Epithelial cell of proximal tubule (primary cell): ENCODE measurements at regions not wholly inside any gene's neighbourhood (a gene's known extent, or its start where the extent isn't known, plus 50 kb on each side); places are given as distances from the start of the nearest gene placed in this dataset.

Source experiments
- DNase-seq: peaks from one replicate; pipeline ENCODE4 v3.0.0-alpha.2; 2011; ENCODE audit warnings: low read depth
- H3K4me3 ChIP-seq: 2 replicates; pipeline ENCODE4 v1.5.1; 2011; ENCODE audit warnings: low read depth, mild to moderate bottlenecking, low read length
- TF ChIP-seq, protein P1 (sequence below): conservative IDR thresholded peaks from 2 replicates; pipeline ENCODE4 v1.5.1; 2012; ENCODE audit warnings: low read depth, mild to moderate bottlenecking, low read length

DNA sequence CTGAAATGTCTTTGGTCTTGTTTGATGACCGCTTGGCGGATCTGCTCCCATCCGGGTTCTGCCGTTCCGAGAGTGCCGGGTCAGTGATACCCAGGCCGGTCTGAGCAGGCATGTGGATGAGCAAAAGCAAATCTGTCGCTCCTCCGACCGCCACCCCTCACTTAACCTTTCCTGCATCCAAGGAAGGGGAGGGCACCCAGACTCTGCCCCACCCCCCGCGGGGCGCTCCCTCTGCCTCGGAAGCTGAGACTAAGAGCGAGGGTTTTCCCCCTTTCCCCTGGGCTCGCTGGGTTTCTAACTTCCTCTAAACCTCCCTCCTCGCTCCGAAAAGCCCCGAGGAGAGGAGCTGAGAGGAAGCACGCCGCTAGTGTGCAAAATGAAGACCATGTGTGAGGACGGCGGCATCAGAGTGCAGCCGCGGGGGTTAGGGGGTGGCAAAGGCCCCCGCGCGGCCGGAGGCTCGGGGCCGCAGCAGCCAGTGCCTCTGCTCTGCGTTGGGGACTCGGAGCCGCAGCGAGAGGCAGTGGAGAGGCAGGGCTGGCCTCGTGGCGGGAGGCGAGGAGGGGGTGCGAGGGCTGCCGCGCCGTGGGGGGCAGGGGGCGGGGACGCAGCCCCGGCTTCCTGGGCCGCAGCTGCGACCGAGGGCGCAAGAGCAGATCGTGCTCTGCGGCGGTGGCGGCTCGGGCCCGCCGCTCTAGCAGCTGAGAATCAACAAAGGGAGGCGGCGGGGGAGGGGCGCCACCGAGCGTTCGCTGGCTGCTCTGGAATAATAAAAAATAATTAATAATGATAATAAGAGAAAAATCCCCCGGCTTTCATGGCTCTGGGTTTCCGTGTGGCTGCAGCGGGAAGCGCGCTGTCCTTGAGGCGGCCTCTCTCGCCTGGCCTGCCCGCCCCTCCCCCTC lies 55.8 kb upstream of the BCOR start:
- DNase-seq = no peak
- H3K4me3 ChIP-seq = peak overlapping the region; percentile 51
- TF ChIP-seq, protein P1, sequence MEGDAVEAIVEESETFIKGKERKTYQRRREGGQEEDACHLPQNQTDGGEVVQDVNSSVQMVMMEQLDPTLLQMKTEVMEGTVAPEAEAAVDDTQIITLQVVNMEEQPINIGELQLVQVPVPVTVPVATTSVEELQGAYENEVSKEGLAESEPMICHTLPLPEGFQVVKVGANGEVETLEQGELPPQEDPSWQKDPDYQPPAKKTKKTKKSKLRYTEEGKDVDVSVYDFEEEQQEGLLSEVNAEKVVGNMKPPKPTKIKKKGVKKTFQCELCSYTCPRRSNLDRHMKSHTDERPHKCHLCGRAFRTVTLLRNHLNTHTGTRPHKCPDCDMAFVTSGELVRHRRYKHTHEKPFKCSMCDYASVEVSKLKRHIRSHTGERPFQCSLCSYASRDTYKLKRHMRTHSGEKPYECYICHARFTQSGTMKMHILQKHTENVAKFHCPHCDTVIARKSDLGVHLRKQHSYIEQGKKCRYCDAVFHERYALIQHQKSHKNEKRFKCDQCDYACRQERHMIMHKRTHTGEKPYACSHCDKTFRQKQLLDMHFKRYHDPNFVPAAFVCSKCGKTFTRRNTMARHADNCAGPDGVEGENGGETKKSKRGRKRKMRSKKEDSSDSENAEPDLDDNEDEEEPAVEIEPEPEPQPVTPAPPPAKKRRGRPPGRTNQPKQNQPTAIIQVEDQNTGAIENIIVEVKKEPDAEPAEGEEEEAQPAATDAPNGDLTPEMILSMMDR = no peak

DNA sequence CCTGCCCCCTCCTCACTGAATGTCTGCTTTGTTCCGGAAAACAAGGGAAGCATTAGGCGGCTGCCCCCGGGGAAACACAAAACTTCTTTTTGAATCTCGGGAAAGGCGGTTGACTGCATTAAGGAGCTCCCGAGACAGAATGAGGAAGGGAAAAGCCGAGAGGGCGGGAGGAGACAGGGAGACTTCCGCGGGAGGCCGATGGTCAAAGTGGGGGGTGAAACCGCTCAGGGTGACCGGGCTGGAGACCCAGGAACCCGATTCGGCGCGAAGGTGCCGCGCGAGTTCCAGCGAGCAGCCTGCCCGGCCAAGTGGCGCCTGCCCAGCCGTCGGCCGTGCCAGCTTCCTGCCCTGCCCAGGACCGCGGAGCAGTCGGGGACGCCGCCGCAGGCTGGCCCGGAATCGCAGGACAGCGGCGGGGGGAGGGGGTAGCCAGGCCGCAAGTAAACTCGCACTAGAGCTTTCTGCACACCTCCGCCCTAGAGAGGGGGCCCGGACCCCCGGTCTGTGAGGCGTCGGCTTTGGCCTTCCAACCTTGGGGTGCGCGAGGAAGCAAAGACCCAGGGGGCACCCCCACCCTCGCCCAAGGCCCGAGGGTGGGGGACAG lies 55.1 kb upstream of the BCOR start:
- DNase-seq = no peak

DNA sequence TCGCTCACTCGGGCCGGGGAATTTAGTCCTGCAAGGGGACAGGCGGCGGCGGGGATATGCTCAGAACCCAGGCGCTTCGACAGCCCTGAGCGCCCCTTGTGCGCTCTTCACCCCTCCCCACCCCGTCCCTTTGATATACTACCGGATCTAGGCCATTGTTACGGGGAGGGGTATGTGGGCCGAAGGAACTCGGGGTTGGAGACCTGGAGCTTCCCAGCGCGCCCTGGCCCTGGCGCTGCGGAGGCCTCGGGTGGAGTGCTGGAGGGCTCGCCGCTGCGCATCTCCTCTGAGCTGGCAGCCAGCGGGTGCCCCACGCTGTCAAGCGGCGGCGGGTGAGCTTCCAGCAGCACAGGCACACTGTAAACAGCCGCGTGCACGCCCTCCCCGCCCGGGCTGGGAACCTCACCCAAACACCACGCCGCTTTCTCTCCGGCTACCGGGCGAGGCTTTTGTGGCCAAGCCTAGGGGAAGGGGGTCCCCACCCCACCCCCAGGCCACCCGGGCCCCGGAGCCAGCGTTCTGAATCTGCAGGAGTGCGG lies 54.5 kb upstream of the BCOR start:
- no peak for DNase-seq
- TF ChIP-seq, protein P1 = no peak
- H3K4me3 ChIP-seq = peak overlapping the region; percentile 51

More for the DNA sequence above, 55.1 kb upstream of the BCOR start:
- H3K4me3 ChIP-seq = peak overlapping the region; percentile 51
- TF ChIP-seq, protein P1 = no peak

DNA sequence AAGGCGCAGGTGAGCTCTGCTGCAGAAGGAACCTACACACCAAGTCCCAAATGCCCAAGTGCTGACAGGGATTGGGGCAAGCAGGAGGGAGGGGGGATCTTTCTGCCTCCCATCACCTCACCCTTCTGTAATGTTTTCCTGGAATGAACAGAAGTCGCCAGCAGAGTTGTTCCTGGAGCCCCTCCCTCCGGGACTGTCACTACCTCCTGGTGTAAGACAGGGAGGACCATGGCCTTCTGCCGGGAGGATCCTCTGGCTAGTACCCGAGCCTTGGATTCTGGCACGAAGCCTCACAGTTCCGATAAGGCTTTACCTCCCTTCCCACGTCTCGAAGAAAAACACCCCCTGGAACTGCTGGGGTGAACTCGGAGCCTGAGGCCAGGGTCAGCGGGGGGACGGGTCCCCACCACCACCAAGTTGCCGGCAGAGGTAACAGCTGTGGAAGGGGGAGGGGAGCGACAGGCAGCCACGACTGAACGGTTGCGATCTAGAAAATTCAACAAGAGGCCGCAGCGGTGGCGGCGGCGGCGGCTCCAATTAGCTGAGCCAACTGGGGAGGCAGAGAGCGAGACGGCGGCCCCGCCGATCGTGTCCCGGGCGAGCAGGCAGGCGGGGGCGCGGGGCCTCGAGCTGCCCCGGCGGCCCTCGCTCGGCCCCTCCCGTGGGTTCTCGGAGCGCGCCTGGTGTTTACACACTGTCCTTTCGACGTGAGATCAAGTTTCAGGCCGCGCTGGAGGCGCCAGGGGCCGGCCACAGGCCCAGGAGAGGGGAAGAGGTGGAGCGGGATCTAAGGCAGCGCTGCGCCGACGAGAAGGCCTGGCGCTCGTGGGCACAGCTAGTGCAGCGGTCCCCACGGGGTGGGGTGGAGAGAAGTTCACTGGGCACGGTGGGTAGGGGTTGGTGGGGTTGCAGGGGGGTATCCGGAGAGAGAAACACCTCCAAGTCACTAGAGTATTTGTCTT lies 53.7 kb upstream of the BCOR start:
- H3K4me3 ChIP-seq = no peak overlapping the region
- TF ChIP-seq, protein P1 = no peak
- no peak for DNase-seq

DNA sequence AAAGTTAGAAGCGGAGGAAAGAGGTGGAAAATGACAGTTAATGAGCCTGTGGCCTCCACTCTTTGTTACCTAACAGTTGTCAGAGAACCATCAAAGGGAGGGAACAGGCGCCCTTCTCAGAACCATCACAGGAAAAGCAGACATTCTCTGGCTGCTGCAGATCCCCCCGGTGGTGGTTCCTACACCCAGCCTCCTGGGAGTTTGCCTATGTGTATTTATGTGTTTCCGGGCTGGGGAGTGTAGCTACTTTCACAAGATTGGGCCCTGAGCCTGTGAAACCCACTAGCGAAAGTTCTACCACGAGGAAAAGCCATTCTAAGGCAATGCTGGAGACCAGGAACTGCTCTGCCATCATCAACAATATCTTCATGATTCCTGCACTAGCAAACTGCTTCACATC lies 52.7 kb upstream of the BCOR start:
- no peak for DNase-seq
- no peak overlapping the region for H3K4me3 ChIP-seq
- TF ChIP-seq, protein P1 = peak; percentile 21
